Glutamatergic neuron (in vitro differentiated cells): ENCODE measurements at regions not wholly inside any gene's neighbourhood (a gene's known extent, or its start where the extent isn't known, plus 50 kb on each side); places are given as distances from the start of the nearest gene placed in this dataset.

Experiments used
- DNase-seq: peaks from one replicate; pipeline ENCODE4 v3.0.0; 2022
- H3K27ac Mint-ChIP-seq: one replicate; pipeline ENCODE4 v1.8.0; 2020; ENCODE audit warnings: mild to moderate bottlenecking, mixed read lengths, inconsistent platforms; ENCODE audit not compliant: unreplicated experiment
- H3K27me3 Mint-ChIP-seq: one replicate; pipeline ENCODE4 v1.8.0; 2020; ENCODE audit warnings: mild to moderate bottlenecking, moderate library complexity, mixed read lengths, inconsistent platforms; ENCODE audit not compliant: unreplicated experiment
- H3K36me3 Mint-ChIP-seq: one replicate; pipeline ENCODE4 v1.8.0; 2020; ENCODE audit warnings: mild to moderate bottlenecking, mixed read lengths, inconsistent platforms; ENCODE audit not compliant: unreplicated experiment
- H3K4me1 Mint-ChIP-seq: one replicate; pipeline ENCODE4 v1.8.0; 2020; ENCODE audit warnings: mild to moderate bottlenecking, low read depth, mixed read lengths, inconsistent platforms; ENCODE audit not compliant: unreplicated experiment
- H3K4me3 Mint-ChIP-seq: one replicate; pipeline ENCODE4 v1.8.0; 2020; ENCODE audit warnings: mild to moderate bottlenecking, mixed read lengths, inconsistent platforms; ENCODE audit not compliant: unreplicated experiment
- H3K9me3 Mint-ChIP-seq: one replicate; pipeline ENCODE4 v1.8.0; 2020; ENCODE audit warnings: mild to moderate bottlenecking, moderate library complexity, mixed read lengths, inconsistent platforms; ENCODE audit not compliant: unreplicated experiment
- CTCF ChIP-seq: fragments of 200-600 bp; sonication (generic); IDR thresholded peaks from one replicate; pipeline ENCODE4 v1.5.0; 2021; ENCODE audit not compliant: partially characterized antibody, unreplicated experiment

DNA sequence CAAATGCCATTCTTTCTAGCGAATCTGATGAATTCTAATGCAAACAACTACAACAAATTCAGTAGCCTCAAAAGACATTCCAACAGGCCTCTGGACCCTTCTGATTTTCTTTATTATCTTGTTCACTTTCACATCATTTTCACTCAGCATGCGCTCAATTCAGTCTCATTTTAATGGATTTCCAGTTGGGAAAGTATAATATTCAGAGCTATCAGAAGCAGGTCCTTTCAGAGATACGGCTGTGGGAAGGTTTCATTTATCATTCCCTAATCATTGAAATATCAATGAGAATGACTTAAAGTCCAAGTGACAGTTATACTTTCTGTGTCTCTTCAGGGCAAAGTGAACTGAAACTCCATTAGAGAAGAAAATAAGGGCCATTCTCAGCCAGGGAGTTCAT lies 1083.7 kb upstream of the FLRT2 start:
- DNase-seq: no peak
- no peak for TF ChIP-seq CTCF
- Mint-ChIP-seq H3K4me1 (peaks cover 2% of the 10 kb centered on the region), H3K27ac (no peak overlapping the region), H3K4me3 (no peak overlapping the region), H3K27me3 (no peaks in the 10 kb centered on the region), H3K9me3 (no peaks in the 10 kb centered on the region), H3K36me3 (no peaks in the 10 kb centered on the region)

DNA sequence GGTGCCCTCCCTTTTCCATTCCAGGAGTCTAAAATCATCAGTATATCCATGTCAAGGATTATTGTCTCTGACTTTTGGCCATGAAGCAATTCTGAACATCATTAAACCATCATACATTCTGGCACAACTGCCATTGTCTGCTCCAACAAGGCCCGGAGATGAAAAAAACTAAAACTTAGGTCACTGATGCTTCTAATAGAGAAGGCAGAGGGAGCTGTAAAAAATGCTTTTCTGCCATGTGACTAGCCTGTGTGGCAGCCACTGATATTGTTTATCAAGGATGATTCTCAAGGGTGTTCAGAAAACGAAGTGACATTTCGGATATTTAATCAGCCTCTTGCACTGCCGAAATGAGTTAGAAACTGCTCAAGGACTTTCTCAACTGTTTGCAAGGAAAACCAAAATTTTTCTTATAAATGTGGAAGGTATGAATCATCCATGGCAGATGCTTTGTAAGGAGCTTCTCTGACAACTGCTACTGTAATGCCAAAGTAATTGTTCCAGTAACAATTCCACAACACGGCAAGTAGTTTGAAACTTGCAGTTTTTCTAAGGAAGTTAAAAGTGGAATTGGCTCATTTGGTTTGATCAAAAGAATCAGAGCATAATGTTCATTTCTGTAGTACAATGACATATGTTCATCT lies 1076.5 kb upstream of the FLRT2 start:
- Mint-ChIP-seq H3K27ac (no peak overlapping the region), H3K4me3 (no peak overlapping the region), H3K36me3 (no peaks in the 10 kb centered on the region), H3K27me3 (no peaks in the 10 kb centered on the region), H3K4me1 (peaks cover 2% of the 10 kb centered on the region), H3K9me3 (no peaks in the 10 kb centered on the region)
- no peak for TF ChIP-seq CTCF
- DNase-seq: no peak

- H3K4me1 Mint-ChIP-seq: peaks cover 5% of the 10 kb centered on the region
- H3K4me3 Mint-ChIP-seq: no peak overlapping the region
- no peaks in the 10 kb centered on the region for H3K9me3 Mint-ChIP-seq
- TF ChIP-seq CTCF: no peak
- no peak overlapping the region for H3K27ac Mint-ChIP-seq
- H3K27me3 Mint-ChIP-seq: no peaks in the 10 kb centered on the region
- no peaks in the 10 kb centered on the region for H3K36me3 Mint-ChIP-seq
- no peak for DNase-seq
Observed at GRCh38 chr14:84454114-84454513, 1075.8 kb upstream of the FLRT2 start.

GRCh38 chr14:84456946-84457345 lies 1073.0 kb upstream of the FLRT2 start:
- H3K4me3 Mint-ChIP-seq: no peak overlapping the region
- TF ChIP-seq CTCF: no peak
- peaks cover 2% of the 10 kb centered on the region for H3K27me3 Mint-ChIP-seq
- no peak overlapping the region for H3K27ac Mint-ChIP-seq
- H3K4me1 Mint-ChIP-seq: peaks cover 5% of the 10 kb centered on the region
- no peaks in the 10 kb centered on the region for H3K36me3 Mint-ChIP-seq
- no peaks in the 10 kb centered on the region for H3K9me3 Mint-ChIP-seq
- no peak for DNase-seq

- H3K4me3 Mint-ChIP-seq: no peak overlapping the region
- peaks cover 2% of the 10 kb centered on the region for H3K27me3 Mint-ChIP-seq
- no peaks in the 10 kb centered on the region for H3K9me3 Mint-ChIP-seq
- H3K36me3 Mint-ChIP-seq: no peaks in the 10 kb centered on the region
- no peak overlapping the region for H3K27ac Mint-ChIP-seq
- DNase-seq: no peak
- peaks cover 5% of the 10 kb centered on the region for H3K4me1 Mint-ChIP-seq
- TF ChIP-seq CTCF: no peak
Observed at GRCh38 chr14:84458881-84459280, 1071.1 kb upstream of the FLRT2 start.
